Gastrocnemius medialis (tissue), 4 donors: ENCODE measurements at regions not wholly inside any gene's neighbourhood (a gene's known extent, or its start where the extent isn't known, plus 50 kb on each side); places are given as distances from the start of the nearest gene placed in this dataset.

Source experiments
- CTCF ChIP-seq, 5 experiments: fragments of 450-650 bp in 3 of 5; fragments of 200-600 bp in 2 of 5; sonication (generic) in 2 of 5; IDR thresholded peaks in 4 of 5; conservative IDR thresholded peaks in 1 of 5; 1 replicate in 4 of 5; 2 replicates in 1 of 5; pipeline ENCODE4 v1.5.1; 2016 to 2019; ENCODE audit warnings: antibody characterized with exemption in 5 of 5, mild to moderate bottlenecking in 3 of 5, moderate library complexity in 3 of 5
- POLR2A ChIP-seq, 2 donors: fragments of 450-650 bp; IDR thresholded peaks; one replicate each; pipeline ENCODE4 v1.6.1; 2017; ENCODE audit warnings: antibody characterized with exemption in 2 of 2, mild to moderate bottlenecking in 2 of 2, moderate library complexity in 2 of 2

- no peak for TF ChIP-seq CTCF (IDR thresholded peaks at IDR 0.05 in 4 of 5, conservative IDR thresholded peaks at IDR 0.05 in 1 of 5)
- no peak for TF ChIP-seq POLR2A (IDR thresholded peaks at IDR 0.05)
Measured at GRCh38 chr21:27132266-27132665, 165.4 kb upstream of the ADAMTS5 start.
